ENCODE measurements at regions not wholly inside any gene's neighbourhood (a gene's known extent, or its start where the extent isn't known, plus 50 kb on each side); places are given as distances from the start of the nearest gene placed in this dataset.

DNA sequence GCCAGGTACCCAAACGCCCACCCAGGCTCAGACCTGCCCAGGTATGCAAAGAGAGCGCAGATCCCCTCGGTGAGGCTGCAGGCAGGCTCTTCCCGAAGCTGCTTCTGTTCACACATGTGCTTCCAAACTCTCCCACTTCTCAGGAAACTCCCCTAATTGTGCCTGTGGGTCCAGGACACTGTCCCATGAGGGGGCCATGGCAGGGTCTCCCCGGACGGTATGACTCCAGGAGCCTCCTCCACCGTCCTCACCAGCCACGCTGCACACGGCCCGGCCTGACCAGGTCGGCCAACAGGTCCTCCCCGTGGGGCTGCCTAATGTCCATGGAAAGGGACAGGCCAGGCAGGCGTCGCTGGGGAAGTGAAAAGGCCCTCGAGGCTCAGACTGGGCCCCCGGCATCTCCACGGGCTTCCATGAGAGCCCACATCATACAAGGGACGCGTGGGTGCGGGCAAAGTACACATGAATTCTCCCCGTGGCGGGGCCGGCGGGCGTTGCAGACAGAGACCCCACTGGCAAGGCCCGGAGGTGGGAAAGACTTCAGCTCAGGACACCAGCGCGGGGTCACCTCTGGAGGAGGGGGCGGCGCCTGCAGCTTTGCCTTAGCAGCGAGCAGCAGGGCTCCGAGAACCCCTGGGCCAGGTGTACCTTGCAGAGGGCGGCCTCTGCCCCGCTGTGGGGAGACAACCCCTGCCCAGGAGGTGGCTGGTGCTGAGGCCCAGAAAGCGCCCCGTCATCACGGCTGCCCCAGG is 526.1 kb downstream of the BRD1 start:
- TF ChIP-seq CTCF (IDR thresholded peaks at IDR 0.05): no peak
- no peak for TF ChIP-seq EP300 (IDR thresholded peaks at IDR 0.05)
- no peak for TF ChIP-seq POLR2A (IDR thresholded peaks at IDR 0.05)

All from tibial nerve (tissue), 4 donors.